ENCODE measurements at regions not wholly inside any gene's neighbourhood (a gene's known extent, or its start where the extent isn't known, plus 50 kb on each side); places are given as distances from the start of the nearest gene placed in this dataset.

DNA sequence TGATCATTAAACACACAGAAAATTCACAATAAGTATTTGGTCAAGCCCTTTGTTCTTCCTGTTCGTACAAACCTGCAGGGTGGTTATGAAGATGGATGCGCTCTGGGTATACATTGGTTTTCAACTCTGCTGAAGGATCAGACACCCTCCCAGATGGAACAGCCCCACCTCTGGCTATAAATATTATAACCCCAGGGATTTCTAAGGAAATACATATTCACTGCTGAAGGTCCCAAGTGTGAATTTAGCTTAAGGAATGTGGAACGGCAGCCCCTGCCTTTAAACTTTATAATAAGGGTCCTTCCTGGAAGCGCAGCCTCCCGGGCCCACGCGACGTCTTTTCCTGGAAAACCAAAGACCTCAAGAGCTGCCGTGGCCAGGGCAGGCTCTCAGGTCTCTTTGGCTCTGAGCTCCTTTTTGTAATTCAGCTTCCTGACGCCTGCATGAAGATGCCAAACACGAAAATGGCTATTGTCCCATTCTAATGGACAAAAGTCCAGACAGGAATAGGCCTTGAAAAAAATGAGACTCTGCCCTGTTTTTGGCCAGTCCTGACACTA, 172.4 kb upstream of the SSTR4 start:
- no peak for DNase-seq

DNA sequence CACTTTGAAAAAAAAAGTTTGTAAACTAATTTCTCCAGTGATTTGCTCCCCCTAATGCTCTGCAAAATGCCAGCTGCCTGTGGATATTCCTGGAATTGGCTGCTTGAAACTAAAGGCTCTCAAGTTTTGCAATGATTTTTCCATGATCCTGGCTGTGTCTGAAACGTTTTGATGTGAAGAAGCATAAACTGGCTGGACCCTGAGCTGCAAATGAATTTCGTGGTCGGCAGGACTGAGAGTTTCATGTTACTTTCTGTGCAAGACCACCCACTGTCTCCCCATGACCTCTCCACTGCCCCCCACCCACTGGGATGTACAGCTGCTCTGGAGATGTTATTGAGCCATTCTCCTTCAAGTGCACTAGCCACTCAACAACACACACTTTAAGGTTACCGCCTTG, 171.3 kb upstream of the SSTR4 start:
- no peak for DNase-seq

- DNase-seq = no peak
Measured at GRCh38 chr20:22866812-22867341, 168.2 kb upstream of the SSTR4 start.

DNA sequence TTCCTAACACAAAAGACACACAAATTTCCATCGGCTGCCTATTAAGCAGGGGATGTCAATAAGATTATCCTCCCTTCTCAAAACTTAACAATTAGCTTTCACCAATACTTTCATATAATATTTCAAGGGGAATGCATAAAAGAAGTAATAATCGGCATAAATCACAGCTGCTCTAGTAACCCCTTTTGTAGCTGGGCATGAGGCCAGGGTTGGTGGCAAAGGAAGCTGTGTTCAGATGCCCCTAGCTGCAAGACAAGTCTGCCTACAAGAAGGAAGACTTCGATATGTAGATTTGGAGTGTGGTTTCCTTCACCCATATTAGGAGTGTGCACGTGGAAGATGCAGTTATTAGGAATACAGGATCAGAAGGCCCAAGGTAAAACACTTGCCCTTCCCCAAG, 156.9 kb upstream of the SSTR4 start:
- no peak for DNase-seq

DNA sequence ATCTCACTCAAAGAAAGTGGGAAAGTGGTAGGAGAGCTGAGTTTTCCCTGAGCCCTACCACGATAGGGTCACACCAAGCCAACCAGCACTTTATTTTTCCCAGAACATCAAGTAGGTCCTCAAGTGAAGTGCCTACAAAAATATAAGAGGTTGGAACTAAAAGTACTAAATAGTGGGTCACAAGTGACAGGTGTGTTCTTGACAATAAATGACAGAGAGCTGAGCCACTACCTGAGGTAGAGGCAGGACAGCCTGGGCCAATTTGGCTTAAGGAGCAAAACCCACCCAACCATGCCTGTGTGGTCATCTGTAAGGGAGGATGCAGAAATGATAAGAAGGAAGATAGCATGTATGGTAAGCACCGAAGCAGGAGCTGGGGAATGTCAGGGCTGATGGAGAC, 154.8 kb upstream of the SSTR4 start:
- no peak for DNase-seq

DNA sequence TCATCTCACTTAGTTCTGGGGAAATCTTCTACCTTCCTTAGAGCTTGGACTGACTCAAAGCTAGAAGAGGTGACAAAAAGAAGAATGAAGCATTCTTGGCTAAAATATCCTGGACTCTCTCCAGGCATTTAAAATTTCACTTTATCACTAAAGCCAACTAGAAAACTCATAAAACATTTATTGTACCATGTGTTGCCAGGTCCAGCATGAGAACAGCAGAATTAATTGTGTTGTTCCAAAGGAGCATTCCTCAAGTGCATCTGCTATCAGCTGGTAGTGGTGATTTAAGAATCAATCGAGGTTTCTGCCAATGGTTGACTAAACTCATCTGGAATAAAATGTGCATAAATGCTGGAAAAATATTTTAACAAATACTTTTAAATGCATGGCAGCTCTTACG, 147.3 kb upstream of the SSTR4 start:
- no peak for DNase-seq

DNA sequence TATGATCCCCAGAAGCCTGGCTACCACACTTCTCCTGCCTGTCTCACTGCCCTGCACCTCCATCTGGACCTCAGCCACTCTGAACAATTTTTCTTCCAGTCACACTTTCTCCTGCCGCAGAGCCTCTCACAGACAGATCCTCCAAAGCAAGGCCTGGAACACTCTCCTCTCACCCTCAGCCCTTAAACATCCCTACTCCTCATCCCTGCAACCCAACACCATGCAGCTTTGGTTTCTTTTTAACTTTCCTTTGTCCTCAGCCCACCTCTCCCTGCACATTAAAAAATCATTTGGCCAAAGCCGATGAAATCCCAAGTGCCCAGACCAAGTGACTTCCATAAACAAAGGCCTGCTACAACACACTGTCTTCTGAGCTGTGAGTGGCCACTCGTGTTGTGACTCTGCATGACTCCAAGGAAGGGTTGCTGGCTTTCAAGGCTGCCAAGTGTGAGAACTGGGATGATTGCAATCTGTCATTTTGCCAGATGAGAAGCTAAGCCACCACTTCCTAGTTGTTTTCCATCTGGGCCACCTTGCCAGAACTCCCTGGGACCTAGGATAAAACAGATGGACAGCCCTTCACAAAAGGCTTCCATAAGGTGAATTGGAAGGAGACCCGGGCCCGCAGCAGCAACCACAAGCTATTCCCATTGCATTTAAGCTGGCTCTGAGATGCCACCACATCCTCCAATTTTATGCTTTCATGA, 144.4 kb upstream of the SSTR4 start:
- no peak for DNase-seq

DNA sequence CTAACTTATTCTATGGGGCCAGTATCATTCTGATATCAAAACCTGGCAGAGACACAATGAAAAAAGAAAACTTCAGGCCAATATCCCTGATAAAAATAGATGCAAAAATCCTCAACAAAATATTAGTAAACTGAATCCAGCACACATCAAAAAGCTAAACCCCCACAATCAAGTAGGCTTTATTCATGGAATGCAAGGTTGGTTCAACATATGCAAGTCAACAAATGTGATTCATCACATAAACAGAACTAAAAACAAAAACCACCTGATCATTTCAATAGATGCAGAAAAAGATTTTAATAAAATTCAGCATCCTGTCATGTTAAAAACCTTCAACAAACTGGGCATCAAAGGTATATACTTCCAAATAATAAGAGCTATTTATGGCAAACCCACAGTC, 133.9 kb upstream of the SSTR4 start:
- DNase-seq = no peak

DNA sequence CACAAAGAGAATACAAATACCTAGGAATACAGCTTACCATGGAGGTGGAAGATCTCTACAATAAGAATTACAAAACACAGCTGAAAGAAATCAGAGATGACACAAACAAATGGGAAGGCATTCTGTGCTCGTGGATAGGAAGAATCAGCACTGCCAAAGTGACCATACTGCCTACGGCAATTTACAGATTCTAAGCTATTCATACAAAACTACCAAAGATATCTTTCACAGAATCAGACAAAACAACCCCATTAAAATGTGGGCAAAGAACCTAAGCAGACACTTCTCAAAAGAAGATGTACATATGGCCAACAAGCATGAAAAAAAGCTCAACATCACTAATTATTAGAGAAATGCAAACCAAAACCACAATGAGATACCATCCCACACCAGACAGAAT, 133.2 kb upstream of the SSTR4 start:
- no peak for DNase-seq

DNA sequence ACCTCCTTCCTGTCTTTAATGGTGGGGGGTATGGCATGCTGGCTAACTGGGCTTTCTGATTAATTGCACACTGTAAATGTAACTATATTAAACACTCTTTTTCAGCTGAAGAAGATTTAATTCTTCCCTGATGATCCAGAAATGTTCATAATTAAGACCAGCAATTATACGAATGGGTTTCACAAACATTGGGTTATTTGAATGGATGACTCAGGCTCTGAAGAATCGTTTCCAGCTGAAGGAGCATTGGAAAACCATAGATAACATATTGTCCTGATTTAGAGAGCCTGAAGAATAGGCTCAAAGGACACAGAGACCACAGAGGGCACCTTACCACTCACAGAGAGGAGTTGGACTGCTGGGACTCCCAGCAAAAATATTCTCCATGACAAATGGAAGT, 130.7 kb upstream of the SSTR4 start:
- DNase-seq = no peak

GRCh38 chr20:22904905-22905304, 130.2 kb upstream of the SSTR4 start:
- no peak for DNase-seq

DNA sequence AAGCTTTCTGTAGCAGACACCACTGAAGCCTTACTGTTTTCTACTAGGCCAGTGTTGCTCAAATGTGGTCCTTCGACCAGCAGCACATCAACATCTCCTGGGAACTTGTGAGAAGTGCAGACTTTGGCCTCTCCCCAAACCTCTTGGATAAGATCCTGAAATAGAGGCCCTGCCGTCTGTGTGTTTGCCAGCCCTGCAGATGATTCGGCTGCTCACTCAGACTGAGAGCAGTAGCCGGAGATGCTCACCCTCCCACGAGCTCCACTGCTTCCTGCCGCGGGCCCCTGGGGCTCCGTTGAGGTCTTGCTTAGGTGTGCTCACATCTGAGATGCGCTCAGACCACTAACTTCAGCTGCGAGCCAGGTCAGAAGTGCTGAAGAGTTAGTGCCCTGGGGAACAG, 129.5 kb upstream of the SSTR4 start:
- DNase-seq = no peak

DNA sequence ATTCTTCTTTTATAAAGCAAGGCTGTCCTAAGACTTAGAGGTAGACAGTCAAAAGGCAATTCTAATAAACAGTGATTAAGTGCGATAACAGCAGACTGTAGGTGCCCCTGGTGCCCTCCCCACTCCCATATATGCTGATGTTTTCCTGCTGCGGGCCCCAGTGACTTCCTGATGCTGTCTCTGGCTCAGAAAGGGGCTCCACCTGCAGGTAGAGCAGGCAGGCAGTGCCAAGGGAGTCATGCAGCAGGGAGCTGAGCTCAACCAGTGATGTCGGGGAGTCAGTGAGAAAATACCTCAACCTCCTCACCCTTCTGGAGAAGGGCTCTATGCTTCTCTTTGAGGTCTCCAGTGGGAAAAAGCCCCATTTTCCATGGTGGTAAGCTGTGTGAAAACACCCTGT, 126.7 kb upstream of the SSTR4 start:
- no peak for DNase-seq

DNA sequence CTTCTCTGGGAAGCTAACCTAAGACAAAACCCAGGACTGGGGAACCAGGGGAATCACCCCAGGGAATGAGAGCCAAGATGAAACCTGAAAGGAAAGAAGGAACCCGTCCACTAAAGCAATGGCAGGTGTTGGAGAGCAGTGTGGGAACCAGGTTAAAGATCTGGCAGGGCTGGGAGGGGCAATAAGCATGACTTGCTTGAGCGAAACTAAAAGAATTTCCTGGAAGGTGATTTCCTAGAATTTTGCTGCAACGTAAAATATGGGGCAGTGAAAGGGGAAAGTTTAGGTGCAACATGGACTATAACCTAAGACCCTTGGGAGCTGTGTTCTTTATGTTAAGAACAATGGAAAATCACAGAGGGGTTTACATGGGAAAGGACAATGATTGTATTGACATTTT, 126.2 kb upstream of the SSTR4 start:
- DNase-seq = no peak

GRCh38 chr20:22909436-22909835, 125.7 kb upstream of the SSTR4 start:
- DNase-seq = no peak

DNA sequence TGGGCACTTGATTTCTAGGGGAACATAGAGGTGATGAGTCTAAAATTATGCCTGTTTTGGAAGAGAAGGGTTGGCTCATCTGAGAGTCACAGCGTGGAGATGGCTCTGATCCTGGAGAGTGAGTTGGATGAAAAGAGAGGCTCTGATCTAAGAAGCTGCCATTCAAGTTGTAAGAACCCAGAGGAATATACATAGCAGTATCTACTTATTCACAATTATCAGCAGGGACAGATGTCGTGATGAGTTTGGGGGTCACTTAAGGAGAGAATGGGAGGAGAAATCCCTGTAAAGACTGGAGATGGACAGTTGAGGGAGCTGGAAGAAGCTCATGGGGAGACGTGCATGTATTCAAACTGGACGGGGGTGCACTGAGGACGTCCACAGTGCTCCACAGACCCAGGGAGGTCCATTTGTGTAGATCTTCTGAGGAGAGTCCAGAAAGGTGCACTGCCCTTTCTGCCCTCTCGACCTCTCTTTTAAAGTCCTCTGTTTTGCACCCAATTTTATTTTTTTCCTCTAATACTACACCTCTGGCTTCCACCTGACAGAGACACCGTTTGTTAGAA, 124.7 kb upstream of the SSTR4 start:
- no peak for DNase-seq

DNA sequence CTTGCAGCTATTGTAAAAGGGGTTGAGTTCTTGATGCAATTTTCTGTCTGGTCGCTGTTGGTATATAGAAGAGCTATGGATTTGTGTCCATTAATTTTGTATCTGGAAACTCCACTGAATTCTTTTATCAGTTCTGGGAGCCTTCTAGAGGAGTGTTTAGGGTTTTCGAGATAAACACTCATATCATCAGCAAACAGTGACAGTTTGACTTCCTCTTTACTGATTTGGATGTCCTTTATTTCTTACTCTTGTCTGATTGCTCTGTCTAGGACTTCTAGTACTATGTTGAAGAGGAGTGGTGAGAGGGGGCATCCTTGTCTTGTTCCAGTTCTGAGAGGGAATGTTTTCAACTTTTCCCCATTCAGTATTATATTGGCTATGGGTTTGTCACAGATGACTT, 120.8 kb upstream of the SSTR4 start:
- no peak for DNase-seq

DNA sequence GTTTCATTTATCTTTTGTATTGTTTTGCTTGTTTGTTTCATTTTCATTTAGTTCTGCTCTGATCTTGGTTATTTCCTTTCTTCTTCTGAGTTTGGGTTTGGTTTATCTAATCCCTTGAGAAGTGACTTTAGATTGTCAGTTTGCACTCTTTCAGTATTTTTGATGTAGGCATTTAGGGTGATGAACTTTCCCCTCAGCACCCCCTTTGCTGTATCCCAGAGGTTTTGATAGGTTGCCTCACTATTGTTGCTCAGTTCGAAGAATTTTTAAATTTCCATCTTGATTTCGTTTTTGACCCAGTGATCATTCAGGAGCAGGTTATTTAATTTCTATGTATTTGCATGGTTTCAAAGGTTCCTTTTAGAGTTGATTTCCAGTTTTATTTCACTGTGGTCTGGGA, 119.6 kb upstream of the SSTR4 start:
- DNase-seq = no peak

DNA sequence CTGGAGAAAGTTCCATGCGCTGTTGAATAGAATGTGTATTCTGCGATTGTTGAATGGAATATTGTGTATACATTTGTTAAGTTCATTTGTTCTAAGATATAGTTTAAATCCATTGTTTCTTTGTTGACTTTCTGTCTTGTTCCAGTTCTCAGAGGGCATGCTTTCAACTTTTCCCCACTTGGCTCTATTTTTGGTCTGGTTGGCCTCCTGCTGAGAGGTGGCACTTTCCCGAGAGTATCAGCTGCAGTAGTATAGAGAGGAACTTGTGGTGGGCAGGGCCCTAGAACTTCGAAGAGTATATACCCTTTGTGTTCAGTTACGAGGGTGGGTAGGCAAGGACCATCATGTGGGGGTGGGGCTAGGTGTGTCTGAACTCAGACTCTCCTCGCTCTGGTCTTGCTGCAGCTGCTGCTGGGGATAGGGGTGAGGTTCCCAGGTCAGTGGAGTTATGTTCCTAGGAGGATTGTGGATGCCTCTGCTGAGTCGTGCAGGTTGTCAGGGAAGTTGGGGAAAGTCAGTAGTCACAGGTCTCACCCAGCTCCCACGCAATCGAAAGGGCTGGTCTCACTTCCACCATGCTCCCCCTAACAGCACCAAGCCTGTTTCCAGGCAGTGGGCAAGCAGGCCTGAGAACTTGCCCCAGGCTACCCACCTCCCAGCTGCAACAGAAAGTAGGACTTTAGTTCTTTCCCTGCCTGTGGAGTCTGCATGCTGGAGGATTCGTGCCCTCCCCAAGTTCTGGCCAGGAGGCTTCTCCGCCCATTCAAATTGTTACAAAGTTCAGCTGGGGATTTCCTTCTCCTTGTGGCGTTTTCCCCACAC, 118.9 kb upstream of the SSTR4 start:
- DNase-seq = no peak

- DNase-seq = no peak
Measured at GRCh38 chr20:22918286-22918983, 116.7 kb upstream of the SSTR4 start.

DNA sequence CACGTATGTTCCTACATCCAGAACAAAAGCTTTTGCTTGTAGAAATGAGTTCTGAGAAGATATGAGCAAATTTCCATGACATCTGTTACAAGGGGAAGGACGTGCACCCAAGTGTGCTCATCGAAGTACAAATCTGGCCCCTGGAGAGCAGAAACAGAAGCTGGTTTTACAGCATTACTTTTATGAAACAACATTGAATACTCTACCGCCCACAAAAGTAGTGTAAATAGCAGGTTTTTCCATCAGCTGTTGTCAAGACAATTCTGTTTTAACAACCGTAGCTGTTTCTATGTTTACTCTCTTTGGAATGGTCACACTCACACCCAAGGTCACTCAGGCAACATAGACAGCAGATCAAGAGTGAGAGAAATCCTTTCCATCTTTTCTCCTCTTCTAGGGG, 114.2 kb upstream of the SSTR4 start:
- DNase-seq = no peak

DNA sequence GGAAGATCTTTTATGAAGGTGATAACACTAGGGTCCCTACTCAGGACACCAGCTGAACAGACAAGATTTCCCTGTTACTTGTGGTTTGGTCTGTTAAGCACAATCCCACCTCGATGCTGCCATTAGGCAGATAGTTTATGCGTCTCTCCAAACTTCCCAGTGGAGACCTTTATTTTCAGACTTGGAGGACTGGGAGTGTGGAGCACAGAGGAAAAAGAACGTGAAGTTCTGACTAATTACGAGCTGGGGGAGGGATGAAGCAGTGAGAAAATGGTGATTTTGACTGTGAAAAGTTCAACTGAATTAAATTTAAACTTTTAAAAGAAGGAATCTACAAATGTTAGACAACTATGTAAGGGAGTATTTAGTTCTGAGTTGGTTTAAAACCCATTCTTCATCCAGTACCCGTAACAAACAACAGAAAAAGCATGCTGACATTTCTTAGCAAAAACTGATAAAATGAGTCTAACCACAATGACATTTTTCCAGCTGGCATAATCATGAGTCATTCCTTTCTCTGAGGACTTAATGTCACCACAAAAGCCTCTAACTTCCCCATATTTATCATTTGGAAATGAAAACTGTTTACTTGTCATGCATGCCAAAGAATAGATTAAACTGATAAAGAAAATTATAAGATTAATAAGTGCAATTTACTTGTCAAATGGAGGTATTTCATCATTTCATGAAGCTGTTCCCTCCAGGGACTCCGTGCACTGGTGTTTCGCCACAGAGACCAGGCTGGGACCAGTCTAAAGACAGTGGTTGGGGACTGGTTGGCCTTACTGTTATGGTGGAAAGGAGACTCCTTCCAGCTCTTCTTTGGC, 113.3 kb upstream of the SSTR4 start:
- no peak for DNase-seq
